HG03045 (cell line): ENCODE measurements at regions not wholly inside any gene's neighbourhood (a gene's known extent, or its start where the extent isn't known, plus 50 kb on each side); places are given as distances from the start of the nearest gene placed in this dataset.

Experiments
- ATAC-seq: cut with Tn5 transposase; IDR thresholded peaks from one replicate; pipeline ENCODE4 v1.9.1; 2021; ENCODE audit warnings: mild to moderate bottlenecking, moderate library complexity; ENCODE audit not compliant: unreplicated experiment

GRCh38 chr10:78160591-78160990, 126.9 kb downstream of the RPS24 start:
- no peak for ATAC-seq

- no peak for ATAC-seq
Measured at GRCh38 chr10:78162853-78163252, 129.2 kb downstream of the RPS24 start.

- no peak for ATAC-seq
Measured at GRCh38 chr10:78164702-78165101, 131.0 kb downstream of the RPS24 start.

- no peak for ATAC-seq
Measured at GRCh38 chr10:78165172-78165571, 131.5 kb downstream of the RPS24 start.

GRCh38 chr10:78165617-78166016, 132.0 kb downstream of the RPS24 start:
- no peak for ATAC-seq

GRCh38 chr10:78166261-78166660, 132.6 kb downstream of the RPS24 start:
- ATAC-seq: no peak

GRCh38 chr10:78169214-78169613, 135.6 kb downstream of the RPS24 start:
- no peak for ATAC-seq

- ATAC-seq: no peak
Measured at GRCh38 chr10:78170026-78170475, 136.4 kb downstream of the RPS24 start.

GRCh38 chr10:78171633-78172400, 138.2 kb downstream of the RPS24 start:
- no peak for ATAC-seq

- ATAC-seq: no peak
Measured at GRCh38 chr10:78173360-78174015, 139.8 kb downstream of the RPS24 start.

- ATAC-seq: no peak
Measured at GRCh38 chr10:78175444-78176015, 141.9 kb downstream of the RPS24 start.

- ATAC-seq: no peak
Measured at GRCh38 chr10:78176320-78177317, 143.0 kb downstream of the RPS24 start.

- ATAC-seq: no peak
Measured at GRCh38 chr10:78177491-78178185, 144.0 kb downstream of the RPS24 start.

- ATAC-seq: no peak
Measured at GRCh38 chr10:78178397-78178796, 144.7 kb downstream of the RPS24 start.

GRCh38 chr10:78178940-78179339, 145.3 kb downstream of the RPS24 start:
- ATAC-seq: no peak

- no peak for ATAC-seq
Measured at GRCh38 chr10:78179886-78180705, 146.4 kb downstream of the RPS24 start.

- no peak for ATAC-seq
Measured at GRCh38 chr10:78181381-78182055, 147.9 kb downstream of the RPS24 start.

- no peak for ATAC-seq
Measured at GRCh38 chr10:78182841-78183240, 149.2 kb downstream of the RPS24 start.
